ENCODE measurements at regions not wholly inside any gene's neighbourhood (a gene's known extent, or its start where the extent isn't known, plus 50 kb on each side); places are given as distances from the start of the nearest gene placed in this dataset.

GRCh38 chr4:30341731-30342130, 378.4 kb upstream of the PCDH7 start:
- no peaks in the 10 kb centered on the region for H3K36me3 Mint-ChIP-seq
- no peaks in the 10 kb centered on the region for H3K27me3 Mint-ChIP-seq (ENCODE audit: low read depth)
- no peak overlapping the region for H3K27ac Mint-ChIP-seq
- H3K4me1 Mint-ChIP-seq, result no peaks in the 10 kb centered on the region
- H3K9me3 Mint-ChIP-seq, result peaks cover 14% of the 10 kb centered on the region
- DNase-seq (ENCODE audit: low spot score in 2 of 2, unreplicated experiment in 2 of 2), result no peak
- H3K4me3 Mint-ChIP-seq, result no peak overlapping the region
- no peak for TF ChIP-seq CTCF (IDR thresholded peaks at IDR 0.05; ENCODE audit: unreplicated experiment)

- no peaks in the 10 kb centered on the region for H3K4me1 Mint-ChIP-seq
- no peaks in the 10 kb centered on the region for H3K36me3 Mint-ChIP-seq
- peaks cover 3% of the 10 kb centered on the region for H3K9me3 Mint-ChIP-seq
- no peaks in the 10 kb centered on the region for H3K27me3 Mint-ChIP-seq (ENCODE audit: low read depth)
- DNase-seq (ENCODE audit: low spot score in 2 of 2, unreplicated experiment in 2 of 2), result no peak
- no peak for TF ChIP-seq CTCF (IDR thresholded peaks at IDR 0.05; ENCODE audit: unreplicated experiment)
- H3K4me3 Mint-ChIP-seq, result no peak overlapping the region
- no peak overlapping the region for H3K27ac Mint-ChIP-seq
These were observed 369.9 kb upstream of the PCDH7 start for GRCh38 chr4:30350288-30350687.

- DNase-seq (ENCODE audit: low spot score in 2 of 2, unreplicated experiment in 2 of 2), result no peak
- no peak overlapping the region for H3K4me3 Mint-ChIP-seq
- H3K27me3 Mint-ChIP-seq (ENCODE audit: low read depth), result no peaks in the 10 kb centered on the region
- no peak for TF ChIP-seq CTCF (IDR thresholded peaks at IDR 0.05; ENCODE audit: unreplicated experiment)
- no peaks in the 10 kb centered on the region for H3K36me3 Mint-ChIP-seq
- peaks cover 26% of the 10 kb centered on the region for H3K9me3 Mint-ChIP-seq
- no peak overlapping the region for H3K27ac Mint-ChIP-seq
- H3K4me1 Mint-ChIP-seq, result no peaks in the 10 kb centered on the region
These were observed 365.6 kb upstream of the PCDH7 start for GRCh38 chr4:30354605-30355004.

- TF ChIP-seq CTCF (IDR thresholded peaks at IDR 0.05; ENCODE audit: unreplicated experiment), result no peak
- no peak for DNase-seq (ENCODE audit: low spot score in 2 of 2, unreplicated experiment in 2 of 2)
- H3K27me3 Mint-ChIP-seq (ENCODE audit: low read depth), result no peaks in the 10 kb centered on the region
- no peak overlapping the region for H3K4me3 Mint-ChIP-seq
- peaks cover 39% of the 10 kb centered on the region for H3K9me3 Mint-ChIP-seq
- H3K36me3 Mint-ChIP-seq, result no peaks in the 10 kb centered on the region
- no peak overlapping the region for H3K27ac Mint-ChIP-seq
- no peaks in the 10 kb centered on the region for H3K4me1 Mint-ChIP-seq
These were observed 357.7 kb upstream of the PCDH7 start for GRCh38 chr4:30362436-30362835.

- peaks cover 25% of the 10 kb centered on the region for H3K9me3 Mint-ChIP-seq
- H3K4me3 Mint-ChIP-seq, result no peak overlapping the region
- no peaks in the 10 kb centered on the region for H3K4me1 Mint-ChIP-seq
- H3K27ac Mint-ChIP-seq, result no peak overlapping the region
- no peaks in the 10 kb centered on the region for H3K36me3 Mint-ChIP-seq
- DNase-seq (ENCODE audit: low spot score in 2 of 2, unreplicated experiment in 2 of 2), result no peak
- no peak for TF ChIP-seq CTCF (IDR thresholded peaks at IDR 0.05; ENCODE audit: unreplicated experiment)
- no peaks in the 10 kb centered on the region for H3K27me3 Mint-ChIP-seq (ENCODE audit: low read depth)
These were observed 350.1 kb upstream of the PCDH7 start for GRCh38 chr4:30370105-30370504.

- Mint-ChIP-seq H3K9me3 (peaks cover 31% of the 10 kb centered on the region), H3K27me3 (ENCODE audit: low read depth) (no peaks in the 10 kb centered on the region), H3K36me3 (peaks cover 2% of the 10 kb centered on the region), H3K4me3 (no peak overlapping the region), H3K4me1 (no peaks in the 10 kb centered on the region), H3K27ac (no peak overlapping the region)
- DNase-seq (ENCODE audit: low spot score in 2 of 2, unreplicated experiment in 2 of 2), result no peak
- peak; percentile 76 for TF ChIP-seq CTCF (IDR thresholded peaks at IDR 0.05; ENCODE audit: unreplicated experiment)
These were observed 339.7 kb upstream of the PCDH7 start for GRCh38 chr4:30380404-30380998.

All from mesothelial cell of epicardium (in vitro differentiated cells).